ENCODE measurements at regions not wholly inside any gene's neighbourhood (a gene's known extent, or its start where the extent isn't known, plus 50 kb on each side); places are given as distances from the start of the nearest gene placed in this dataset.
"Not testable (repeated sequence)": the region's sequence is repeated elsewhere in the genome, so short reads cannot be mapped to it uniquely, and the experiment has no call there.

DNA sequence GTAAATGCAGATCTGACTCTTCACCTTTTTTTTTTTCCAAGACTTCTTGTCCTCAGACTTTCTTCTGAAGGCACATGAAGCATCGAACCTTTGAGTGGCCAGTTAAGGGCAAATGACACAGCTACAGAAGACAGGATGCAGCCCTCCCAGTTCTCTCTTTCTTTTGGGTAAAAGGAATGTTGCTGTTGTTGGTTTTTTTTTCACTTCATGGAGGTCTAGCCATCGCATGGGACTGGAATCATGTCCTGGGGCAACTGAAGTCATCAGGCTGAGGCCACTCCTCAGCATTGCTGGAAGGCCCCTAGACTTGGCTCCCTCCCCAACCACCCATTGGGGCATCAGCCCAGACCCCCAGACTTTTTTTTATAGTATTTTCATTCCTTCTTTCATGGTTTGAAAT is 896.5 kb downstream of the SORCS1 start:
- Histone ChIP-seq H3K36me3 (replicated peaks; ENCODE audit: insufficient read depth, low read length) (no peaks in the 10 kb centered on the region), H3K4me3 (ENCODE audit: low read length) (no peak overlapping the region), H3F3A (ENCODE audit: insufficient read depth, low read length) (no peaks in the 10 kb centered on the region), H3K27me3 (replicated peaks; ENCODE audit: insufficient read depth, low read length) (no peaks in the 10 kb centered on the region), H3K9me2 (replicated peaks; ENCODE audit: insufficient read depth, low read length) (no peaks in the 10 kb centered on the region), H3K9ac (ENCODE audit: low read length) (no peak overlapping the region), H3K9me3 (replicated peaks; ENCODE audit: insufficient read depth, low read length) (no peaks in the 10 kb centered on the region), H2AFZ (ENCODE audit: low read length) (no peak overlapping the region), H4K20me1 (ENCODE audit: insufficient read depth, low read length) (no peaks in the 10 kb centered on the region), H3K4me1 (ENCODE audit: low read length) (no peaks in the 10 kb centered on the region), H3K27ac (ENCODE audit: low read length) (no peak overlapping the region), H3K79me2 (ENCODE audit: low read length) (no peaks in the 10 kb centered on the region), H3K4me2 (ENCODE audit: low read depth, low read length) (no peak overlapping the region)
- DNase-seq = no peak
- TF ChIP-seq EZH2 (optimal IDR thresholded peaks at IDR 0.05; ENCODE audit: low read depth, low read length) (no peak), EZH2phosphoT487 (IDR thresholded peaks at IDR 0.05; ENCODE audit: low read length) (no peak)
- TF ChIP-seq, protein P1, sequence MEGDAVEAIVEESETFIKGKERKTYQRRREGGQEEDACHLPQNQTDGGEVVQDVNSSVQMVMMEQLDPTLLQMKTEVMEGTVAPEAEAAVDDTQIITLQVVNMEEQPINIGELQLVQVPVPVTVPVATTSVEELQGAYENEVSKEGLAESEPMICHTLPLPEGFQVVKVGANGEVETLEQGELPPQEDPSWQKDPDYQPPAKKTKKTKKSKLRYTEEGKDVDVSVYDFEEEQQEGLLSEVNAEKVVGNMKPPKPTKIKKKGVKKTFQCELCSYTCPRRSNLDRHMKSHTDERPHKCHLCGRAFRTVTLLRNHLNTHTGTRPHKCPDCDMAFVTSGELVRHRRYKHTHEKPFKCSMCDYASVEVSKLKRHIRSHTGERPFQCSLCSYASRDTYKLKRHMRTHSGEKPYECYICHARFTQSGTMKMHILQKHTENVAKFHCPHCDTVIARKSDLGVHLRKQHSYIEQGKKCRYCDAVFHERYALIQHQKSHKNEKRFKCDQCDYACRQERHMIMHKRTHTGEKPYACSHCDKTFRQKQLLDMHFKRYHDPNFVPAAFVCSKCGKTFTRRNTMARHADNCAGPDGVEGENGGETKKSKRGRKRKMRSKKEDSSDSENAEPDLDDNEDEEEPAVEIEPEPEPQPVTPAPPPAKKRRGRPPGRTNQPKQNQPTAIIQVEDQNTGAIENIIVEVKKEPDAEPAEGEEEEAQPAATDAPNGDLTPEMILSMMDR (IDR thresholded peaks at IDR 0.05; ENCODE audit: low read length) = no peak

DNA sequence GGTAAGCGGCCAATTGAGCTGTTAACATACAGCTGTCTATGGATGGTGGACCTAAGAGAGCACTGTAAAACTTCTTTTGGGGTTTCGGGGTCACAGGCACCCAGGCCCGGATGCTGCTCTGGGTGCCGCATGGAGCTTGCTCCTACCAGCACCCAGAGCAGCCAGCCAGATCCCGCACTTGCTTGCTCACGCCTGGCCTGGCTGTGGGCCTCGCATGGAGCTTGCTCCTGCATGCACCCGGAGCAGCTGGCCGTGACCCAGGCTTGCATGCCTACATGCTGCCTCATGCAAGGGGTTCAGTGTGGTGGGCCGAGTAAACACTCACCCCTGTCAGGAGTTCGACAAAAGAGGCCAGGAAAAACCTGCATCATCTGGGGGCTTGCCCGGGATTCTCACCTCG is 896.9 kb downstream of the SORCS1 start:
- TF ChIP-seq, protein P1 (IDR thresholded peaks at IDR 0.05; ENCODE audit: low read length) = no peak
- no peak for TF ChIP-seq EZH2 (optimal IDR thresholded peaks at IDR 0.05; ENCODE audit: low read depth, low read length)
- no peak for TF ChIP-seq EZH2phosphoT487 (IDR thresholded peaks at IDR 0.05; ENCODE audit: low read length)
- no peaks in the 10 kb centered on the region for H3K79me2 ChIP-seq (ENCODE audit: low read length)
- H3K4me2 ChIP-seq (ENCODE audit: low read depth, low read length) = no peak overlapping the region
- H2AFZ ChIP-seq (ENCODE audit: low read length) = no peak overlapping the region
- no peaks in the 10 kb centered on the region for H3F3A ChIP-seq (ENCODE audit: insufficient read depth, low read length)
- no peak overlapping the region for H3K27ac ChIP-seq (ENCODE audit: low read length)
- H3K4me1 ChIP-seq (ENCODE audit: low read length) = no peaks in the 10 kb centered on the region
- no peaks in the 10 kb centered on the region for H3K27me3 ChIP-seq (replicated peaks; ENCODE audit: insufficient read depth, low read length)
- DNase-seq = no peak
- no peak overlapping the region for H3K4me3 ChIP-seq (ENCODE audit: low read length)
- no peaks in the 10 kb centered on the region for H3K9me2 ChIP-seq (replicated peaks; ENCODE audit: insufficient read depth, low read length)
- H4K20me1 ChIP-seq (ENCODE audit: insufficient read depth, low read length) = no peaks in the 10 kb centered on the region
- H3K36me3 ChIP-seq (replicated peaks; ENCODE audit: insufficient read depth, low read length) = no peaks in the 10 kb centered on the region
- no peak overlapping the region for H3K9ac ChIP-seq (ENCODE audit: low read length)
- no peaks in the 10 kb centered on the region for H3K9me3 ChIP-seq (replicated peaks; ENCODE audit: insufficient read depth, low read length)

DNA sequence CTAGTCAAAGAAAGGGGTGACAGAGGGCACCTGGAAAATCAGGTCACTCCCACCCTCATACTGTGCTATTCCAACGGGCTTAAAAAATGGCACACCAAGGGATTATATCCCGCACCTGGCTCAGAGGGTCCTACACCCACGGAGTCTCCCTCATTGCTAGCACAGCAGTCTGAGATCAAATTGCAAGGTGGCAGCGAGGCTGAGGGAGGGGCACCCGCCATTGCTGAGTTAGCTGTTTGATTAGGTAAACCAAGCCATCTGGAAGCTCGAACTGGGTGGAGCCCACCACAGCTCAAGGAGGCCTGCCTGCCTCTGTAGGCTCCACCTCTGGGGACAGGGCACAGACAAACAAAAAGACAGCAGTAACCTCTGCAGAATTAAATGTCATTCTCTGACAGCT is 907.1 kb downstream of the SORCS1 start:
- H2AFZ ChIP-seq (ENCODE audit: low read length); H3K4me2 ChIP-seq (ENCODE audit: low read depth, low read length); H3K4me3 ChIP-seq (ENCODE audit: low read length); H3K9me2 ChIP-seq (replicated peaks; ENCODE audit: insufficient read depth, low read length); H4K20me1 ChIP-seq (ENCODE audit: insufficient read depth, low read length); H3K9ac ChIP-seq (ENCODE audit: low read length); DNase-seq; H3K4me1 ChIP-seq (ENCODE audit: low read length); H3F3A ChIP-seq (ENCODE audit: insufficient read depth, low read length); H3K36me3 ChIP-seq (replicated peaks; ENCODE audit: insufficient read depth, low read length); H3K79me2 ChIP-seq (ENCODE audit: low read length); H3K9me3 ChIP-seq (replicated peaks; ENCODE audit: insufficient read depth, low read length); H3K27ac ChIP-seq (ENCODE audit: low read length); H3K27me3 ChIP-seq (replicated peaks; ENCODE audit: insufficient read depth, low read length): not testable (repeated sequence)

DNA sequence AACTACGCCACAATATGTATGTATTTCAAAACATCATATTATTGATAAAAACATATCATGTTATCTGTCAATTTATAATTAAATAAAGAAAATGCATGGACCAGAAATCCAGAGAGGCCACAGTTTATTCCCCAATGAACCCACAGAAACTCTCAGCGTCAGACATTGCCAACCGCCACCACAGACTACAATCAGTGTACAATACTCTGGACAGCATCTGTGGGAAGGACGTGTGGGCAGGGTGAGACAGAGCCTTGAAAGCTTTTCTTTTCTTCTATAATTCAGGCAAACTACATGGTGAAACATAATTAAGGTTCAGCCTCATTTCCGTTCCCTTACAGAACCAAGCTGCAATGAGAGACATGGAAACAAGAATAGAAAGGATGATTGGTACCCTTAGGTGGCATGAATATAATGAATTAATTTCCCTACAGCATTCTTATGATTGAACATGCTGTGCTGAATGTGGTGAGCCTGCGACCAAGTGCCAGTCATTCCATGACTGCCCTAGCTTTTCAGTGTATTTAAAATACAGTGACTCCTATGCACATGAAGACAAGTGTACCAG is 909.3 kb downstream of the SORCS1 start:
- H3K4me1 ChIP-seq (ENCODE audit: low read length) = no peaks in the 10 kb centered on the region
- H3K4me3 ChIP-seq (ENCODE audit: low read length) = no peak overlapping the region
- no peaks in the 10 kb centered on the region for H3K9me2 ChIP-seq (replicated peaks; ENCODE audit: insufficient read depth, low read length)
- no peaks in the 10 kb centered on the region for H3K79me2 ChIP-seq (ENCODE audit: low read length)
- no peak overlapping the region for H3K4me2 ChIP-seq (ENCODE audit: low read depth, low read length)
- no peaks in the 10 kb centered on the region for H3F3A ChIP-seq (ENCODE audit: insufficient read depth, low read length)
- H3K9me3 ChIP-seq (replicated peaks; ENCODE audit: insufficient read depth, low read length) = no peaks in the 10 kb centered on the region
- no peaks in the 10 kb centered on the region for H3K36me3 ChIP-seq (replicated peaks; ENCODE audit: insufficient read depth, low read length)
- H4K20me1 ChIP-seq (ENCODE audit: insufficient read depth, low read length) = no peaks in the 10 kb centered on the region
- TF ChIP-seq, protein P1 (IDR thresholded peaks at IDR 0.05; ENCODE audit: low read length) = no peak
- no peak for TF ChIP-seq EZH2 (optimal IDR thresholded peaks at IDR 0.05; ENCODE audit: low read depth, low read length)
- TF ChIP-seq EZH2phosphoT487 (IDR thresholded peaks at IDR 0.05; ENCODE audit: low read length) = no peak
- H3K9ac ChIP-seq (ENCODE audit: low read length) = no peak overlapping the region
- H3K27ac ChIP-seq (ENCODE audit: low read length) = no peak overlapping the region
- DNase-seq = no peak
- H3K27me3 ChIP-seq (replicated peaks; ENCODE audit: insufficient read depth, low read length) = no peaks in the 10 kb centered on the region
- no peak overlapping the region for H2AFZ ChIP-seq (ENCODE audit: low read length)

All from MM.1S (cell line).